IMR-90 (cell line): ENCODE measurements at regions not wholly inside any gene's neighbourhood (a gene's known extent, or its start where the extent isn't known, plus 50 kb on each side); places are given as distances from the start of the nearest gene placed in this dataset.

Experiments
- ATAC-seq: fragments of 200-7000 bp; cut with Tn5 transposase; 2 replicates; pipeline ENCODE4 v1.9.1; 2020; ENCODE audit warnings: low read depth, mild to moderate bottlenecking, moderate library complexity
- BruUV-seq: library from RNA; stranded (reverse); fragments of 400-500 nt; replicated peaks from 2 replicates; lab custom pipeline; 2021; lab: Mats Ljungman, UMichigan
- CTCF ChIA-PET: fragments of 300-600 bp; formaldehyde crosslinking; extraction: SDS; loops from one replicate; lab custom pipeline; 2021; ENCODE audit warnings: antibody characterized with exemption; lab: Yijun Ruan, JAX
- POLR2A ChIA-PET: fragments of 300-600 bp; sonication (Branson Sonifier 250); formaldehyde crosslinking; loops from one replicate; lab custom pipeline; 2022; ENCODE audit warnings: antibody characterized with exemption; ENCODE audit not compliant: unreplicated experiment; lab: Charles Lee
- DNase-seq: peaks from one replicate; pipeline ENCODE4 v3.0.0; 2013
- H2AFZ ChIP-seq: replicated peaks from 2 replicates; pipeline ENCODE3; 2013; ENCODE audit warnings: low read length, mild to moderate bottlenecking; ENCODE audit not compliant: poor library complexity
- H2AK5ac ChIP-seq: 2 replicates; pipeline ENCODE4 v1.6.1; 2013; ENCODE audit warnings: low read depth, low read length, inconsistent platforms
- H2AK9ac ChIP-seq: replicated peaks from 2 replicates; pipeline ENCODE3; 2013; ENCODE audit warnings: mild to moderate bottlenecking, low read depth, low read length, moderate library complexity; ENCODE audit not compliant: poor library complexity
- H2BK120ac ChIP-seq: 2 replicates; pipeline ENCODE4 v1.6.1; 2013; ENCODE audit warnings: low read depth, low read length, inconsistent platforms
- H2BK15ac ChIP-seq: 3 replicates; pipeline ENCODE4 v1.6.1; 2013; ENCODE audit warnings: low read depth, low read length, inconsistent platforms
- H2BK20ac ChIP-seq: 2 replicates; pipeline ENCODE4 v1.6.1; 2013; ENCODE audit warnings: low read depth, mild to moderate bottlenecking, inconsistent platforms, low read length, moderate library complexity
- H2BK5ac ChIP-seq: 2 replicates; pipeline ENCODE4 v1.6.1; 2013; ENCODE audit warnings: mild to moderate bottlenecking, low read depth, low read length, inconsistent platforms; ENCODE audit not compliant: poor library complexity, severe bottlenecking
- H3K14ac ChIP-seq: replicated peaks from 2 replicates; pipeline ENCODE4 v1.6.1; 2013; ENCODE audit warnings: low read depth, low read length, inconsistent platforms
- H3K18ac ChIP-seq: 2 replicates; pipeline ENCODE4 v1.6.1; 2013; ENCODE audit warnings: low read depth, low read length, control low read depth
- H3K23ac ChIP-seq: 2 replicates; pipeline ENCODE4 v1.6.1; 2013; ENCODE audit warnings: low read depth, low read length, inconsistent platforms
- H3K27ac ChIP-seq: 2 replicates; pipeline ENCODE4 v1.5.1; 2013; ENCODE audit warnings: mild to moderate bottlenecking, control low read depth, low read length; ENCODE audit not compliant: insufficient read depth
- H3K27me3 ChIP-seq: 2 replicates; pipeline ENCODE4 v1.6.1; 2013; ENCODE audit warnings: low read length; ENCODE audit not compliant: control insufficient read depth, insufficient read depth
- H3K36me3 ChIP-seq: 2 replicates; pipeline ENCODE4 v1.6.1; 2013; ENCODE audit warnings: low read length, mixed read lengths; ENCODE audit not compliant: control insufficient read depth, insufficient read depth
- H3K4ac ChIP-seq: 2 replicates; pipeline ENCODE4 v1.6.1; 2013; ENCODE audit warnings: low read depth, low read length, inconsistent platforms
- H3K4me1 ChIP-seq: 2 replicates; pipeline ENCODE4 v1.6.1; 2013; ENCODE audit warnings: low read length, mixed read lengths; ENCODE audit not compliant: control insufficient read depth, insufficient read depth
- H3K4me2 ChIP-seq: 2 replicates; pipeline ENCODE4 v1.6.1; 2013; ENCODE audit warnings: low read depth, mild to moderate bottlenecking, control low read depth, low read length, moderate library complexity
- H3K4me3 ChIP-seq: 2 replicates; pipeline ENCODE4 v1.5.1; 2013; ENCODE audit warnings: low read depth, mild to moderate bottlenecking, control low read depth, low read length, moderate library complexity; ENCODE audit not compliant: insufficient read depth
- H3K56ac ChIP-seq: 2 replicates; pipeline ENCODE4 v1.6.1; 2013; ENCODE audit warnings: low read length, inconsistent platforms; ENCODE audit not compliant: insufficient read depth; ENCODE audit errors: extremely low read depth
- H3K79me1 ChIP-seq, 2 experiments: 2 replicates each; pipeline ENCODE4 v1.6.1; 2013; ENCODE audit warnings: low read length in 2 of 2, inconsistent platforms in 1 of 2, low read depth in 1 of 2
- H3K9ac ChIP-seq: 2 replicates; pipeline ENCODE4 v1.6.1; 2013; ENCODE audit warnings: low read depth, low read length, control low read depth
- H3K9me1 ChIP-seq: 2 replicates; pipeline ENCODE4 v1.6.1; 2013; ENCODE audit warnings: low read length, inconsistent platforms; ENCODE audit not compliant: insufficient read depth
- H3K9me3 ChIP-seq: 2 replicates; pipeline ENCODE4 v1.6.1; 2013; ENCODE audit warnings: low read length; ENCODE audit not compliant: control insufficient read depth, insufficient read depth
- H4K20me1 ChIP-seq: 2 replicates; pipeline ENCODE4 v1.6.1; 2013; ENCODE audit warnings: low read length, inconsistent platforms; ENCODE audit not compliant: insufficient read depth
- H4K5ac ChIP-seq: 2 replicates; pipeline ENCODE4 v1.6.1; 2013; ENCODE audit warnings: mild to moderate bottlenecking, low read depth, low read length, control low read depth
- H4K8ac ChIP-seq, 2 experiments: 2 replicates each; pipeline ENCODE4 v1.6.1; 2013; ENCODE audit warnings: low read depth in 2 of 2, low read length in 2 of 2, control low read depth in 1 of 2, inconsistent platforms in 1 of 2
- H4K91ac ChIP-seq: 2 replicates; pipeline ENCODE4 v1.6.1; 2013; ENCODE audit warnings: low read depth, low read length, inconsistent platforms; ENCODE audit not compliant: insufficient read depth
- BHLHE40 ChIP-seq: fragments of 150-350 bp; IDR thresholded peaks from 2 replicates; pipeline ENCODE4 v1.6.1; 2016; ENCODE audit warnings: mild to moderate bottlenecking, low read depth, low read length
- CEBPB ChIP-seq: IDR thresholded peaks from 2 replicates; pipeline ENCODE4 v1.6.1; 2012; ENCODE audit warnings: low read depth, low read length, improper control_type of control experiment
- CHD1 ChIP-seq: IDR thresholded peaks from 2 replicates; pipeline ENCODE4 v1.6.1; 2012; ENCODE audit warnings: low read depth, low read length, improper control_type of control experiment
- FOS ChIP-seq: fragments of 150-350 bp; IDR thresholded peaks from 2 replicates; pipeline ENCODE4 v1.6.1; 2016; ENCODE audit warnings: low read depth, low read length
- MAFK ChIP-seq: IDR thresholded peaks from 2 replicates; pipeline ENCODE4 v1.6.1; 2012; ENCODE audit warnings: low read depth, low read length, improper control_type of control experiment
- MAZ ChIP-seq: IDR thresholded peaks from 2 replicates; pipeline ENCODE4 v1.6.1; 2012; ENCODE audit warnings: low read depth, mild to moderate bottlenecking, low read length, improper control_type of control experiment, moderate library complexity, borderline replicate concordance
- MXI1 ChIP-seq: IDR thresholded peaks from 2 replicates; pipeline ENCODE4 v1.6.1; 2012; ENCODE audit warnings: low read depth, mild to moderate bottlenecking, low read length, moderate library complexity, borderline replicate concordance
- NFE2L2 ChIP-seq: fragments of 150-350 bp; IDR thresholded peaks from 2 replicates; pipeline ENCODE4 v1.6.1; 2016; ENCODE audit warnings: low read depth, mild to moderate bottlenecking, low read length
- POLR2A ChIP-seq: IDR thresholded peaks from 2 replicates; pipeline ENCODE4 v1.6.1; 2012; ENCODE audit warnings: mild to moderate bottlenecking, low read depth, low read length
- RAD21 ChIP-seq: IDR thresholded peaks from 2 replicates; pipeline ENCODE4 v1.6.1; 2012; ENCODE audit warnings: low read length, improper control_type of control experiment
- RCOR1 ChIP-seq: IDR thresholded peaks from 2 replicates; pipeline ENCODE4 v1.6.1; 2012; ENCODE audit warnings: mild to moderate bottlenecking, low read length, improper control_type of control experiment; ENCODE audit not compliant: insufficient replicate concordance
- SMC3 ChIP-seq: fragments of 150-350 bp; IDR thresholded peaks from 2 replicates; pipeline ENCODE4 v1.6.1; 2016; ENCODE audit warnings: low read depth, mild to moderate bottlenecking, antibody characterized with exemption, low read length, moderate library complexity
- USF2 ChIP-seq: fragments of 150-350 bp; IDR thresholded peaks from 2 replicates; pipeline ENCODE4 v1.6.1; 2017; ENCODE audit warnings: mild to moderate bottlenecking, antibody characterized with exemption, low read length, low read depth
- WGBS, 2 experiments: methylation state at CpG; one replicate each; pipeline versions ENCODE4 v1.1.5 to v1.1.7; 2013; ENCODE audit warnings: missing lambda C conversion rate in 2 of 2; ENCODE audit not compliant: insufficient read length in 1 of 2; ENCODE audit errors: extremely low coverage in 2 of 2; 5-methylcytosine and 5-hydroxymethylcytosine counted together
- dilution Hi-C: fragments of 300-500 bp; cut with HindIII; formaldehyde crosslinking; loops from one replicate; pipeline ENCODE4 v1.14.3; 2018; ENCODE audit warnings: low sequenced_read_pairs; ENCODE audit not compliant: unreplicated experiment
- in situ Hi-C: fragments of 300-500 bp; cut with MboI; formaldehyde crosslinking; loops from 3 replicates; pipeline ENCODE4 v1.14.3; 2019; ENCODE audit warnings: low sequenced_read_pairs, inconsistent platforms, mixed read lengths
- intact Hi-C: fragments of 100-400 bp; cut with micrococcal nuclease; formaldehyde crosslinking; loops from 2 replicates; pipeline ENCODE4 v1.10.0; 2022
- TF ChIP-seq, protein P1 (sequence below): conservative IDR thresholded peaks from 2 replicates; pipeline ENCODE4 v1.5.1; 2012; ENCODE audit warnings: mild to moderate bottlenecking, low read depth, low read length, improper control_type of control experiment

DNA sequence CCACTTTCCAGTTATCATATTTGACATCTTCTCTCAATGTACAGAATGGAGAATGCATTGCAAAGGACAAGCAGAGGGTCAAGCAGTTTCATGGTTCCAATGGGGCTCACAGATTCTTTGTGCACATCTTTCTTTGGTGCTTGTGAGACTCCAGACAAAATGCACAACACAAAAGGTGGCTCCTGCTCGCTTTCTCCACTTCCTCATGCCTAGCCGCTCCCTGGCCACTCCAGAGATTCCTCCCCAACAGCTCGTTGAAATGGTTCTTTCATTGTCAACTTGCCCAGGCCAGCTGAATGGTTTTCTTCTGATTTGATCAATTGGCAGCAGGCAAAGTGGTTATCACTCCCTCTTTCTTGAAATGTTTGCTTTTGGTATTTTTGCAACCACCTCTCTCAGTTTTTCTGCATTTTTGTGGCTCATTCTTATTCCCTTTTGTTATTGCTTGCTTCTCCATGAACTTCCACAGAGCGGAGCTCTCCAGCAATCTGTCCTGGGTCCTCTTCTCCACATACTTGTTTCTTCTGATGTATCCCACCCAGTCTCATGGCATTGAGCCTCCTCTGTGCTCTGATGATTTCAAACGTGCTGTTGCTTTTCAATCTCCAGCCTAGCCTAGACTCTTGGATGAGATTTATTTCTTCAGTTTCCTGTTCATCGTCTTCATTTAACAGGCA lies 507.8 kb upstream of the MKI67 start:
- Histone ChIP-seq H3K9ac (no peak overlapping the region), H4K91ac (no peak overlapping the region), H4K5ac (no peak overlapping the region), H2BK5ac (no peak overlapping the region), H3K18ac (no peak overlapping the region), H3K9me3 (peaks cover 27% of the 10 kb centered on the region), H3K27me3 (no peaks in the 10 kb centered on the region), H4K20me1 (no peaks in the 10 kb centered on the region), H3K14ac (no peak overlapping the region), H2BK120ac (no peak overlapping the region), H3K36me3 (no peaks in the 10 kb centered on the region), H3K79me1 (no peaks in the 10 kb centered on the region), H2AK5ac (no peak overlapping the region), H3K56ac (no peak overlapping the region), H3K4me3 (no peak overlapping the region), H3K4me2 (no peak overlapping the region), H2AFZ (no peak overlapping the region), H2BK20ac (no peak overlapping the region), H2AK9ac (no peak overlapping the region), H3K27ac (no peak overlapping the region), H2BK15ac (no peak overlapping the region), H4K8ac (no peak overlapping the region), H3K4me1 (no peaks in the 10 kb centered on the region), H3K4ac (no peak overlapping the region), H3K9me1 (no peaks in the 10 kb centered on the region), H3K23ac (no peak overlapping the region)
- in situ Hi-C loops (no loop called here), intact Hi-C loops (no loop called here), dilution Hi-C loops (no loop called here)
- BruUV-seq, result no TSS peak
- ChIA-PET CTCF (no interaction called here), POLR2A (no interaction called here)
- WGBS, 2 experiments, result 29% methylated on average over 4 of the region's 6 CpGs; no CpG with 5 or more reads in 1 of the 2 experiments
- ATAC-seq (no peak), DNase-seq (no peak)
- TF ChIP-seq MAFK (no peak), BHLHE40 (no peak), RAD21 (no peak), NFE2L2 (no peak), MXI1 (no peak), POLR2A (no peak), SMC3 (no peak), RCOR1 (no peak), FOS (no peak), CEBPB (no peak), CHD1 (no peak), USF2 (no peak), MAZ (no peak)
- TF ChIP-seq, protein P1, sequence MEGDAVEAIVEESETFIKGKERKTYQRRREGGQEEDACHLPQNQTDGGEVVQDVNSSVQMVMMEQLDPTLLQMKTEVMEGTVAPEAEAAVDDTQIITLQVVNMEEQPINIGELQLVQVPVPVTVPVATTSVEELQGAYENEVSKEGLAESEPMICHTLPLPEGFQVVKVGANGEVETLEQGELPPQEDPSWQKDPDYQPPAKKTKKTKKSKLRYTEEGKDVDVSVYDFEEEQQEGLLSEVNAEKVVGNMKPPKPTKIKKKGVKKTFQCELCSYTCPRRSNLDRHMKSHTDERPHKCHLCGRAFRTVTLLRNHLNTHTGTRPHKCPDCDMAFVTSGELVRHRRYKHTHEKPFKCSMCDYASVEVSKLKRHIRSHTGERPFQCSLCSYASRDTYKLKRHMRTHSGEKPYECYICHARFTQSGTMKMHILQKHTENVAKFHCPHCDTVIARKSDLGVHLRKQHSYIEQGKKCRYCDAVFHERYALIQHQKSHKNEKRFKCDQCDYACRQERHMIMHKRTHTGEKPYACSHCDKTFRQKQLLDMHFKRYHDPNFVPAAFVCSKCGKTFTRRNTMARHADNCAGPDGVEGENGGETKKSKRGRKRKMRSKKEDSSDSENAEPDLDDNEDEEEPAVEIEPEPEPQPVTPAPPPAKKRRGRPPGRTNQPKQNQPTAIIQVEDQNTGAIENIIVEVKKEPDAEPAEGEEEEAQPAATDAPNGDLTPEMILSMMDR, result no peak
